CD4-positive, alpha-beta T cell treated with Interferon gamma for 1 hour (primary cell): ENCODE measurements at regions not wholly inside any gene's neighbourhood (a gene's known extent, or its start where the extent isn't known, plus 50 kb on each side); places are given as distances from the start of the nearest gene placed in this dataset.
"Not testable (repeated sequence)": the region's sequence is repeated elsewhere in the genome, so short reads cannot be mapped to it uniquely, and the experiment has no call there.

Experiments
- DNase-seq: peaks from one replicate; pipeline ENCODE4 v3.0.0-alpha.2; 2020

DNA sequence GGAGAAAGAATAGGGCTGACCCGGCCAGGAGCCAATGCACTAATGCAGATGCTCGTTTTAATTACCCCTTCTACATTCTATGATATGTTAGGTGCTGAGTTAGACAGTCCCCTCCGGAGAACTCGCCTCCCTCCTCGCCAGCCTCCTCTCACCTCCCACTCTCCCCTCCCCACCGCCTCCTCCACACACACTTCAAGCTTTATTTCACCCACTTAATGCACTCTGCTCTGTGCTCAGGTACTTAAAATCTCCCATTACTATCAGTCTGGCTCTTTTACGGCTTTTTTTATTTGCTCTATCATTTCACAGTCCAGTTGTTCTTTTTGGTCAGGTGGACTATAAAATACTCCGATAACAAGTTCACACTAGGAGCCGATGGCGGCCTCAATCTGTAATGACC is 231.6 kb downstream of the TEX36 start:
- no peak for DNase-seq

DNA sequence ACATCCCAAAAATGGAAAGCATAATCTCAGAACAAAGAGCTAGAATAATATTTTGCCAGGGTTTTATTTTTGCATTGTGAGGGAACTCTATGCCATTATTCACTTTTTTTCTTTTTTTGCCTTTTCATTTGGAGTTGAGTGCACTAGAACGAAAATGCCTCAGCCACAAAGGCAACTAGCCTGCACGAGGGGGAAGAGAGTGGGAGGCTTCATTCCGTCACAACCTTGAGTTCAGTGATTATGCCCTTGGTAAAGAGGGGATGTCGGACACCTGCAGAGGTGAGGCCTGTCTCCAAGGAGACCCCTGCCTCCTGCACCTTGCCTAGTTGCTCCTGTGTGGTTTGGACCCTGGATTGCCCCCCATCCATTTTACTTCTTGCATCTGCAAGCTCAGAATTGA is 232.7 kb downstream of the TEX36 start:
- DNase-seq, result no peak

DNA sequence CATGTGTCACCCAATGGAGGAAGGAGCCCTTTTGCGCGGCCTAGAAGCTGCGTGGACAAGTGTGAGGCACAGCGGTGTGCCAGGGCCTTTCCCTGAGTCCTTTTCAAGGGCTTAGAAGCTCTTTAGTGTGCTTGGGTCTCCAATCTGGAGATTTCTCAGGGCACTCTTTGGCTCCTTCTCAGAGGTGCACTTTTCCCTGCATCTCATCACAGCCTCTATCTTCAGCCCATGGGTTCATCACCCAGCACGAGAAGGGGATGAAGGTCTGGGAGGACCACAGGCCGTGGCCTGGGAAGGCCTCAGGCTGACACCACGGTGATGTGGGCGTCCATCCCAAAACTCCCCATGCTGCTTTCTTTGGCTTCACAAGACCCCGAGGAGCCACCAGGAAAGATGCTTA is 233.4 kb downstream of the TEX36 start:
- DNase-seq, result no peak

DNA sequence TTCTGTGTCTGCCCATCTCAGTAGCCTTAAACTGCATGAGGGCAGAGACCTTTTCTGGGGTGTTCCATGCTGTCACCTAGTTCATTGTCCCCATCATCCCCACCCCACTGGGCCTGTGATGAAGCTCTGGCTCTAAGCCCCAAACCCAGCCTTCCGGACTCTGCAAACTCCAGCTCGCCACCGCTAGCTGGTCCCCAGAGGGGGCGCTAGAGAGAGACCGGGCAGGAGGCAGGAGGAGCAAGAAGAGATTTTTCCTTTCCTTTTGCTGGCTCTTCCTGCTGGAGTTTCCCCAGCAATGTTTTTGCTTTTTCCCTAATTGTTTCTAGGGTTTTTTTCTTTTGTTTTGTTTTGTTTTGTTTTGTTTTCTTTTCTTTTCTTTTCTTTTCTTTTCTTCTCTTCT is 234.4 kb downstream of the TEX36 start:
- DNase-seq, result no peak

DNA sequence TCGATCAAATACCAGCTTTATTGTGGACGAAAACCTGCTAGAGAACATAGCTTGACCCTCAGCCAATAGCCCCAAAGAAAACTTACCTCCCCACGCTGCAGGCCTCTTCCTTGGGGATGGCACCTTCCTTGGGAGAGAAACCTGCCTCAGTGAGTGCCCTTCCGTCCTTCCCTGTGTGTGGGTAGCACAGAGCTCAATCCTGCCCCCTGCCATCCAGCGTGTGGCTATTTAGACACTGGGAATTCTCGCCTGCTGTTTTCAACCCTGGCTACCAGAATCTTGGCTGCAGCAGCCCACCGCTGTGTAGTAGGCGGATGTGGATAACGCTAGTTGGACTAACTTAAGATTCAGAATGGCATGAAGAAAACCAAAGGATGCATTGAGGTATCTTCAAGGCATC is 238.2 kb downstream of the TEX36 start:
- no peak for DNase-seq

DNA sequence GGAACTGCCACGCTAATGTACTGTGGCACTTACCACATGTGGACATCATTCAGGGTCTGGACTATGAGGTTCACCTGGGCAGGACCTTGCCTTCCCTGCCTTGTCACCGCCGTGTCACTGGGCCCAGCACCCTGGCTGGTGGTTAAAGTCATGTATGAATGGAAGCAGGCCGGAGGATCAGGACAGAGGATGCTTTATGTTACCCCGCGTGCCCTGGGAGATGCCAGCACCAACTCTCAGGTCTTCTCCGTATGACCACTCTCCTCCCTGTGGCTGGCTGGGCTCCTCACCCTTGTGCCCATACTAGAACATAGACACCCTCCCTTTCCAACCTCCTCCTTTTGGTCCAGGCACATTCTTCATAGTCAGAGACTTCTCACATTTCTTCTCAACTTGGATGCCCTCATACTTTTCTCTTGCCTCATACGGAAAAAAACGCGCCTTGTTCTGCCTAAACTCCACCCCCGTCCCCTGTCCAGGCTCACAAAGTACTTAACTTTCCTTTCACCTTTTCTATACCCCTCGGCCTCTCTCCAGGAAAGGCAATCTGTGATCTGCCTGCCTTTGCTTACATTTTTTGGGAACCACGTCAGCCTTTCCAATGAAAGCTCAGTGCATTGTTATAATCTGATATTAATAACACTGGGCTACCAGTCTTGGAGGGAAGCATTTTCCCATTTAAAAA is 240.0 kb downstream of the TEX36 start:
- no peak for DNase-seq

DNA sequence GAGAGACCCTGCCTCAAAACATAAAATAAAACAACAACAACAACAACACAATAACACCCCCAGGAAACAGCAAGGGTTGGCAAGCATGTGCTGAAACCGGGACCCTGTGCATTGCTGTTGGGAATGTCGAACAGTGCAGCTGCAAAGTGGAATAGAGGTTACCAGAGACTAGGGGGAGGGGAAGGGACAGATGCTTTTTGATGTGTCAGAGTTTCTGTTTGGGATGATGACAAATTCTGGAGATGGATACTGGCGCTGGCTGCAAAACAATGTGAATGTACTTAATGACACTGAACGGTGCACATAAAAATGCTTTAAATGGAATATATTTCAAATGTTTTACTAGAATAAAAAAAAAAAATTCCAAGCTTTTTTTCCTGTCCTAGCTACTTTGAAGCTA is 241.8 kb downstream of the TEX36 start:
- no peak for DNase-seq

DNA sequence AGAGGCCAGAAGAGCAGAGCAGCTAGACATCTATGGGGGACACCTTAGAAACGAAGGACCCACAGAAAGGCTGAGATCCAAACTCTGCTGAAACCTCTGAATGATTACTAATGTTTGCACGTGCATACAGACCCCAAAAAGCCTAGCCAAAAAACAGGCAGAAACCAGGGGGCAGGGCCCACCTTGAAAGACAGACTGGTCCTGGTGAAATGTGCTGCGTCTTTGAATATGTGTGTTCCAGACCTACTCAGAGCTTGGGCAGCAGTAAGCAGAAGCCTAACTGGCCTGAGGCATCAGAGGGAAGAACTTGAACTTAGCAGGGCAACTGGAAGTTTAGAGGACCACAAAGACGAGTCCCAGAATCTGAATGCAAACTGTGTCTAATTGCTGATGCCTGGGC is 251.8 kb downstream of the TEX36 start:
- DNase-seq, result no peak

DNA sequence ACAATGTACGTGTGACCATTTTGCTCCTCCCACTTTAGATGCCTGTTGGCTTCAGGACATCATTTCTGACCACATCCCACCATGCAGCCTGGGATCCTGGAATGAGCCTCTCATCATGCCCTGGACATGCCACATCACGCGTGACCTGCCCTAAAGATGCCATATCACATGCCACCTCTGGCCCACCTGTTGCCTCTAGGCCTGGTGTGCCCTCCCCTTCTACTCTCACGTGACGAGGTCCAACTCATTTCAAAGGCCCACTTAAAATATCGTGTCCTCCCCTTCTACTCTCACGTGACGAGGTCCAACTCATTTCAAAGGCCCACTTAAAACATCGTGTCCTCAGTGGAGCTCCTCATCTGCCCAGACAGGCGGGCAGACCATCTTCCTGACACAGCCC is 254.9 kb downstream of the TEX36 start:
- DNase-seq, result no peak

DNA sequence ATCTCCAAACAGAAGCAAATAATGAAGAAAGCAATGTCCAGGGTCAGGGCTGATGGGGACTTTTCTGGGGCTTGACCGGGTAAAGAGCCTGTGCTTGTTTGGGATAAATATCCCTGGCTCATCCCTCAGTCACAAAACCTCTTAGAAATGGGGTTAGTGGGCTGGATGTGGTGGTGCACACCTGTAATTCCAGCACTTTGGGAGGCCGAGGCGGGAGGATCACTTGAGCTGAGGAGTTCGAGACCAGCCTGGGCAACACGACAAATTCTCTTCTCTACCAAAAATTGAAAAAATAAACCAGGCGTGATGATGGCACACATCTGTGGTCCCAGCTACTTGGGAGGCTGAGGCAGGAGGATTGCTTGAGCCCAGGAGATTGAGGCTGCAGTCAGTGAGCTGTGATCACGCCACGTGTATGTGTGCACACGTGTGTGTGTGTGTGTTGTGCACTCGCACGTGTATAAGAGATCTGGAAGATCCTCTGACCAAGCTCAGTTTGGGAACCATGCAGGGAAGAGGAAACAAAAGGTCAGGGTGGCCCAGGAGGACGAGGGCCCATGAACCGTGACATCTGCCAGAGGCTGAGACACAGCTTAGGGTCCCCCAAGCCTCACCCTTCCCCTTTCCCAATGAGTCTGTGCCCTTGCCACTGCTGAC is 258.6 kb downstream of the TEX36 start:
- DNase-seq, result no peak

DNA sequence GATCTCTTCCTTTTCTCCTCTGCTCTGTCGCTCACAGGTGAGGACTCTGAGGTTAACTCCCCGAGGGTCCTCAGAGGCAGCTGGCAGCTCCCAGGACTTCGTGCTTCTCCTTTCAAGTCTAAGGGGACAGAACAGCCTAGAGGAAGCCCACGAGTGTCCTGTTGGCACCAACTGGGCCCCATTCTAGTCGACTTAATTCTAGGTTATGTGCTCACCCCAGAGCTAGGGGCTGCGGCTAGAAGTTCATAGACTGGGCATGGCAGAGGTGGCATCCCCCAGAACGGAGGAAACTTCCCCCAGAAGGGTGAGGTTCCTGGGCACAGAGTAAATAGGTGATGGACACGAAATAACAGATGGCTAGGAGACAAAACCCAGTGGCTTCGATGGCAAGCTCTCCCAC is 259.4 kb downstream of the TEX36 start:
- DNase-seq, result no peak

DNA sequence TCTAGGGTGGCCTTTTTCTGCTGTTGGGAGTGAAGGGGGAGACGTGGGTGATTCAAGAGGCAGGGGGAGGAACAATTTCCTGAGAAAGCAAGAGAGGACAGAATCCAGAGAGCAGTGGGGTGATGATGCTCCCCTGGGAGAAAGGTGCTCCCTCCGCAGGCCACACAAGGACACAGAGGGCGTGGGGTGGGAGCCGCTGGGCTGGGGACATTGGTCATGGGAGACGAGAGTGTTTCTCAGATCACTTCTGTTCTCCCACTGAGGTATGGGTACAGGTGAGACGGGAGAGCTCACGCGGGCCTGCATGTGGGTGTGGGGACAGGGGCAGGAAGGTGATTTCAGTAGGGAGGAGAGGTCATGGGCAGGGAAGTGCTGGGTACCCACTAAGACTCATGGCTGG is 259.5 kb upstream of the CTBP2 start:
- DNase-seq, result no peak

DNA sequence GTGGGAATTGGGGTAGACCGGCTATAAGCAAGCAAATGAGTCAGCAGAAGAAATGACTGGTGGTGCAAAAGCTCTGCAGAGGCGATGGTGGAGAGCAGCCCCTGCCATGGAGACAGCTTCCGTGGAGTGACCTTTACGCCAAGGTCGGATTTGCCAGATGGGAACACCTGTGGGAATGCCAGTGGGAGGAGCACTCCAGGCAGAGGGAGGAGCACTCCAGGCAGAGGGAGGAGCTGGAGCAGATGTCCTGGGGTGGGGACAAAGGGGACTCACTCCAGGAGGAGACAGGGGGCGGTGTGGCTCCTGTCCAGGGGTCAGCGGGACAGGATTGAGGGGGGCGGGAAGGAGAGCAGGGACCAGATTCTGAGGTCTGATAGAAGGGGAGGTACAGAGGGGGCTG is 258.8 kb upstream of the CTBP2 start:
- no peak for DNase-seq

DNA sequence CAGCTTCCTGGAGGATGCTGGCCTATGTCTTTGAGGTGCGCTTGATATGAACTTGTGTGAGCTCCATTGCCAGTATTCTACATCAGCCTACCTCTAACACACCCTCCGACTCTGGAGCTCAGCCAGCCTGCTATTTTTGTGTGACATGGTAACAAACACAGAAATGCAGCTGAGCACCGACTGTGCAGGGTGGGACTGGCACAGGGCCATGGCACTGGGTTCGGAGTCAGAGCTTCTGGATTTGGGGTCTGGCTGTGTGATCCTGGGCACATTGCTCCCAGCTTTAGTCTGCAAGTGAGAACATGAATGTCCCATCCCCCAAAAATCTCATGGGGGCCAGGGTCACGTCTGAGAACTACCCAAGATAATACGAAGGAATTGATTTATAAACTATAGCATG is 257.2 kb upstream of the CTBP2 start:
- DNase-seq, result no peak

DNA sequence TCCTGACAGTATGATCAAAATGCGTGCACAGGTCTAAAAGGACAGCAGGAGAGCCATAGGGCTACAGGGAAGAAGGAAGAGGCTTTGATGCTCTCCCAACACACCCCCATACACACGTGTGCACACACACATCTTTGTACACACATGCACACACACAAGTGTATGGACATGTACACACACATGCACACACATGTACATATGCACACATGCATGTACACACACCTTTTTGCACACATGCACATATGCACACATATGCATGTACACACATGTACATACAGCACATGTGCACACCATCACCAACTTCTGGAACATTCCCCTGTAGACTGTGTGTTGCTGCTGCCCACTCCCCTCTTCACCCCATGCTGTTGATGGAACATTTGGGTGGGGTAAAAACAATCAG is 255.6 kb upstream of the CTBP2 start:
- no peak for DNase-seq

DNA sequence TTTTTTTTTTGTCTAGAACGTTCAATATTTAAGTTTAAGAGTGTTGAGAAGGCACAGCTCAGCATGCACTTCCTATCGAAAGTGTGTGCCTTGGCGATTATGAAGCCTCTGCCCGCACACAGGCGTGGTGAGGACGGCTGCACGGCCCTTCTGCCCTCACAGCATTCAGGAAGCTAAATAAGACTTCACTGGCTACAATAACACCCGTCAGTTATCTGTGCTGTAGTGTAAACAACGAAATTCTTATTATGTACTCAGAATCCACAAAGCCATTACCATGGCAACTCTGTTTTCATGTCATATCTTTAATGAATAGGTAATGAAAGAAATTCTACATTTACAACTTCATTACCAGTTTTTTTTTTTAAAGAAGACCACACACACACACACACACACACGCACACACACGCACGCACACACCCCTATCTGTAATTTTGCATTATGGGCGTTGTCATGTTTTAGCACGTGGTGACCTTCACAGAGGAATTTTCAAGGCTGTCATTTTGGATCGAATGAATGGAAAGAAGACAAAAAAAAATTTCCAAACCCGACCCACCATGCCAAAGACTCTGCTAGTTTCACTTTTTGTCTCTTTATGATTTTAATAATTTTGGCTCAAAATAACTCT is 254.8 kb upstream of the CTBP2 start:
- no peak for DNase-seq

DNA sequence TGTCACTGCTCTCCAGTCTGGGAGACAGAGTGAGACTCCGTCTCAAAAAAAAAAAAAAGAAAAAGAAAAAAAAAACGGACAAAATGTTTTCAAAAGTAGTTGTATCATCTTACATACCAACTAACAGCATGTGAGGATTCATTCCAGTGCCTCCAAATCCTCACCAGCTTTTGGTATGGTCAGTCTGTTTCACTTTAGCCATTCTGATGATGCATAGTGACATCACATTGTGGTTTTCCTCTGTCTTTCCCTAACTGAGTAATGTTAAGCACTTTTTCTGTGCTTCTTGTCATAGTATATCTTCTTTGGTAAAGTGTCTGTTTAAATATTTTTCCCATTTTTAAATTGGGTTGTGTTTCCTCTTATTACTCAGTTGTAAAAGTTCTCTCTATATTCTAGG is 251.4 kb upstream of the CTBP2 start:
- no peak for DNase-seq

DNA sequence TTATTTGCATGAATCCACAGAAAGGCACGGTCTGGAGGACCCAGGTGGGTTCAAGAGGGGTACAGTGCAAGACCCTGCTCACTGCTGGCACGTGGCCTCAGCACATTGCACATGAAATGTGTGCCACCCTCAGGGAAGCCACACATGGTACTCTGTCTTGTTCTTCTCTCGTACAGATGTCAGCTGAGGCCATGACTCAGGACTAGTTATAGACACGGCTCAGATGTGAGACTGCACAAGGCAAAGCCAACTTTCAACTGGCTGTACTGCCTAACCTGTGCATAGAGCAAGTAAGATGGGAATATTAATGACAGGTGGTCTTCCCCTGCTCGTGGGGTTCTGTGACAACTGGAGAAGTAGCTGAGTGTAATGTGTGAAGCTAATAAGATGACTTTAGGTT is 249.4 kb upstream of the CTBP2 start:
- no peak for DNase-seq

DNA sequence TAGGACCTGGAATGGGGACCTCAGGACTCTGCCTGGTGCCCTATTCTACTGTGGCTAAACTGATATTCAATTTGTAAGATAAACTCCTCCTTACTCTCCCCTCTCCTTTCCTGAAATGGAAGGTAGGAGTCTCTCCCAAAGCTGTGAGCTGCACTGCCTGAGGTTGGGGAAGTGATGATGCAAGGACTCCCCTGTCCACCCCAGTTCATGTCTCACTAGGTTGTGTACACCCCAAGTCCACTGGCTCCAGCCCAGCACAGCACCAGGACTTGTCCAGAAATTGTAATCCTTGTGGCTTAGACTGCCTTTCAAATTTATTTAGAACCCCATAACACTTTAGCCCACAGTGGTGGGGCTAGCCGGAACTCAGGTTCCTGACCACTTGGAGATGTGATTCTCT is 247.2 kb upstream of the CTBP2 start:
- no peak for DNase-seq

DNA sequence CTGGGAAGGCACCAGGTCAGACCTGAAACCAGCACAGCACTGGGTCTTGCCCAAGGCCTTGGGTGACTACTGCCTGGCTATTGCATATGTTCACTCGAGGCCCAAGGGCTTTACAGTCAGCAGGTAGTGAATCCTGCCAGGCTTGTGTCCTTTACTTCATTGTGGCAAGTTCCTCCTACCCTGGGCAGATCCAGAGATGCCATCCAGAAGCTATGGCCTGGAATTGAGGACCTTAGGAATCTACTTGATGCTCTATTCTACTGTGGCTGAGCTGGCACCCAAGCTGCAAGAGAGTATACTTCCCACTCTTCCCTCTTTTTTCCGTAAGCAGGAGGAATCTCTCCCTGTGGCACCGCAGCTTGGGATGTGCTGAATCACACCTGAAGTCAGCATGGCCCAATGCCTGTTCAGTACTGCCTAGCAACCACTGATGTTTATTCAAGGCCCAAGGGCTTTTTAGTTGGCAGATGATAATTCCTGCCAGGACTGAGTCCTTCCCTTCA is 246.7 kb upstream of the CTBP2 start:
- no peak for DNase-seq

DNA sequence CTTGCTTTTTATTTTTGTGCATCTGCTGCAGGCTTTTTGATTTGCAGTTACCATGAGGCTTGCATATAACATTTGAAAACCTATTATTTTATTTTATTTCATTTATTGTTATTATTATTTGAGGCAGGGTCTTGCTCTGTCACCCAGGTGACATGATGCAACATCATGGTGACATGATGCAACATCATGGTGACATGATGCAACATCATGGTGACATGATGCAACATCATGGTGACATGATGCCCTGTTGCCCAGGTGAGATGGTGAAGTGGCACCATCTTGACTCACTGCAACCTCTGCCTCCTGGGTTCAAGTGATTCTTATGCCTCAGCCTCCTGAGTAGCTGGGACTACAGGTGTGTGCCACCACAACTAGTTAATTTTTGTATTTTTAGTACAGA is 244.5 kb upstream of the CTBP2 start:
- not testable (repeated sequence) for DNase-seq

DNA sequence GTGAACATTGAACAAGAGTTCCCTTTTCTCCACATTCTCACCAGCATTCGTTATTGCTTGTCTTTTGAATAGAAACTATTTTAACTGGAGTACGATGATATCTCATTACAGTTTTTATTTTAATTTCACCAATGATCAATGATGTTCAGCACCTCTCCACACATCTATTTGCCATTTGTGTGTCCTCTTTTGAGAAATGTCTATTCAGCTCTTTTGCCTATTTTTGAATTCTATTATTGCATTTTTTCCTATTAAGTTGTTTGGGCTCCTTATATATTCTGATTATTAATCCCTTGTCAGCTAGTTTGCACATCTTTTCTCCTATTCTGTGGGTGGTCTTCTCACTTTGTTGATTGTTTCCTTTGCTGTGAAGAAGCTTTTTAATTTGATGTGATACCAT is 241.1 kb upstream of the CTBP2 start:
- no peak for DNase-seq

DNA sequence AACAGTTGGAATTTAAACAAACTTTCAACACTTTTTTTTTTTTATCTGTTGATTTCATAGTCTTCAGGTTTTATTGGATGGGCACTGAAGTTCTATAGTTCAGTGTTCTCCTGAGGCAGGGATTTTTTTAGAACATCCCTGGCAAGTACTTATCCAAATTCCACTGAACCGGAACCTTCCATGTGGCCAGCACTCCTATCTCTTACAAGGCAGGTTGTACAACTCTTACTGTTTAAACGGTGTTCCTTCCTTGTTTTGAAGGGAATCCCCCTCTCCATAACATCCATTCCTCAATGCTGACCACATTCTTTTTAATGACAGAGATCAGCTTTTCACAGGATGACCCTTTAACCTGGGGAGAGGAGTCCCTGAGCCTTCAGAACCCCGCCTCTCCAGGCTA is 238.9 kb upstream of the CTBP2 start:
- DNase-seq, result no peak

DNA sequence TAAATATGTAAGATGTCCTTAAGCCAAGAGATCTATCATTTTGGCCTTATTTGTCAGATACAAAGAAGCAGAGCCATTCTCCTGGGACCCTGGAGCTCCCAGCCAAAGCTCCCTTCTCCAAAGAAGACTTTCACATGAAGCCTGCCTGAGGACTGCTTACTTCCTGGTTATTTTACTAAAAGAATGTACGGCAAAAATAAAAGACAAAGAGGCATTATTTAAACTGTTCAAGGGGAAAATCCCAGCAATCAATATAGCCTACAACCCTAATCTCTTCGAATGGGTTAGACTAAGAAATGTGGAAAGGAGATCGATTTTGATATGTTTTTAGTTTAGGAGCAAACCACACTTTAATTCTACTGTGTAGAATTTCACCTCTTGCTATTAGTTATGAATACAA is 237.9 kb upstream of the CTBP2 start:
- no peak for DNase-seq

DNA sequence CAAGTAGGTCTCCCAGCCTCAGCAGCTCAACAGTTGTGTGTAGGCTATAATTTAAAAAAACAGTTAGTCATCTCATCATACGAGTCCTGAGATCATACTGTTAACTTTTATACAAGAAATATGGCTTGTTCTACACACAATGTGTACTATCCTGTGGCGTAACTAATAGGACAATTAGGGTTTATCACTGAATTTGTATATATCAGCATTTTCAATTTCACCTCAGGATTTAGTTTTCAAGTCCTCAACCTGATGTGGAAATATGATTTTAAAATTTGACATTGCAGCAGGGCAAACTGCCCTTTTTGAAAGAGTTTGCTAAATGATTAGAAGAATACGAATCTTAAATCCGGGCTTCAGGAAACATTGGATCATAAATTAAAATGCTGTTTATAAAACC is 237.2 kb upstream of the CTBP2 start:
- DNase-seq, result no peak
